HCT116 (cell line): ENCODE measurements at regions not wholly inside any gene's neighbourhood (a gene's known extent, or its start where the extent isn't known, plus 50 kb on each side); places are given as distances from the start of the nearest gene placed in this dataset.

ENCODE experiments used
- ATAC-seq: fragments of 200-7000 bp; cut with Tn5 transposase; 2 replicates; pipeline ENCODE4 v1.9.1; 2020; ENCODE audit warnings: mild to moderate bottlenecking, moderate library complexity
- BruUV-seq: library from RNA; stranded (reverse); fragments of 400-500 nt; replicated peaks from 2 replicates; lab custom pipeline; 2021; lab: Mats Ljungman, UMichigan
- CTCF ChIA-PET: fragments of 300-600 bp; sonication (Branson Sonifier 250); formaldehyde crosslinking; loops from one replicate; lab custom pipeline; 2021; ENCODE audit warnings: antibody characterized with exemption; lab: Charles Lee
- POLR2A ChIA-PET: fragments of 300-600, 350-600 bp; sonication (Branson Sonifier 250); formaldehyde crosslinking; loops from one replicate; lab custom pipeline; 2021; ENCODE audit warnings: antibody characterized with exemption; lab: Charles Lee
- RAD21 ChIA-PET, 2 experiments: fragments of 300-600 bp; sonication (Branson Sonifier 250); formaldehyde crosslinking; loops; one replicate each; lab custom pipeline; 2023; ENCODE audit warnings: low total read pairs in 2 of 2; ENCODE audit not compliant: uncharacterized antibody in 2 of 2, unreplicated experiment in 2 of 2, low non-redundant PET in 1 of 2; lab: Charles Lee
- DNase-seq: peaks from one replicate; pipeline ENCODE4 v3.0.0-alpha.2; 2010; ENCODE audit warnings: low read depth, low spot score
- H2AFZ ChIP-seq: fragments of 200-600 bp; shearing (Covaris generic), sonication (generic); 2 replicates; pipeline ENCODE4 v1.6.1; 2017; ENCODE audit warnings: low read depth, mixed run types, mixed read lengths, antibody characterized with exemption, low read length; ENCODE audit not compliant: poor library complexity, severe bottlenecking
- H3K27ac ChIP-seq: 2 replicates; pipeline ENCODE4 v1.5.1; 2012; ENCODE audit warnings: low read depth, low read length
- H3K27me3 ChIP-seq: fragments of 200-600 bp; sonication (generic); 2 replicates; pipeline ENCODE4 v1.6.1; 2016; ENCODE audit warnings: mixed run types, low read length, mixed read lengths; ENCODE audit not compliant: insufficient read depth
- H3K36me3 ChIP-seq, 2 experiments: fragments of 200-500 bp in 1 of 2; fragments of 200-600 bp in 1 of 2; sonication (Bioruptor generic) in 1 of 2; sonication (generic) in 1 of 2; 2 replicates each; pipeline versions ENCODE4 v1.5.1 to v1.6.1; 2014 to 2016; ENCODE audit warnings: low read length in 2 of 2, inconsistent platforms in 1 of 2, mixed read lengths in 1 of 2, mixed run types in 1 of 2; ENCODE audit not compliant: insufficient read depth in 2 of 2, control insufficient read depth in 1 of 2
- H3K4me1 ChIP-seq, 2 experiments: fragments of 200-600 bp in 1 of 2; sonication (generic) in 1 of 2; 2 replicates each; pipeline versions ENCODE4 v1.5.1 to v1.6.1; 2012 to 2017; ENCODE audit warnings: low read length in 2 of 2, inconsistent platforms in 1 of 2, mild to moderate bottlenecking in 1 of 2, mixed read lengths in 1 of 2, mixed run types in 1 of 2, moderate library complexity in 1 of 2; ENCODE audit not compliant: insufficient read depth in 2 of 2, control insufficient read depth in 1 of 2
- H3K4me2 ChIP-seq: fragments of 200-600 bp; sonication (generic); 2 replicates; pipeline ENCODE4 v1.6.1; 2017; ENCODE audit warnings: mixed run types, low read length, mixed read lengths
- H3K4me3 ChIP-seq, 2 experiments: fragments of 200-600 bp in 1 of 2; sonication (generic) in 1 of 2; replicated peaks in 1 of 2; 2 replicates each; pipeline ENCODE4 v1.5.1; 2011 to 2016; ENCODE audit warnings: low read length in 2 of 2, control low read depth in 1 of 2, low read depth in 1 of 2, mild to moderate bottlenecking in 1 of 2, mixed read lengths in 1 of 2, mixed run types in 1 of 2
- H3K79me2 ChIP-seq: fragments of 200-600 bp; sonication (generic); 2 replicates; pipeline ENCODE4 v1.6.1; 2017; ENCODE audit warnings: mild to moderate bottlenecking, mixed run types, low read length, moderate library complexity, mixed read lengths; ENCODE audit not compliant: insufficient read depth
- H3K9ac ChIP-seq: fragments of 200-600 bp; sonication (generic); 2 replicates; pipeline ENCODE4 v1.6.1; 2016; ENCODE audit warnings: low read length, mixed read lengths
- H3K9me2 ChIP-seq: fragments of 200-600 bp; sonication (generic), shearing (Covaris generic); 2 replicates; pipeline ENCODE4 v1.6.1; 2017; ENCODE audit warnings: mixed run types, mild to moderate bottlenecking, moderate library complexity; ENCODE audit not compliant: insufficient read depth
- H3K9me3 ChIP-seq, 2 experiments: fragments of 200-500 bp in 1 of 2; fragments of 200-600 bp in 1 of 2; sonication (Bioruptor generic) in 1 of 2; sonication (generic) in 1 of 2; 2 replicates each; pipeline ENCODE4 v1.6.1; 2014 to 2017; ENCODE audit warnings: low read length in 2 of 2, mixed read lengths in 2 of 2, inconsistent platforms in 1 of 2, low read depth in 1 of 2, mild to moderate bottlenecking in 1 of 2, mixed run types in 1 of 2, moderate library complexity in 1 of 2; ENCODE audit not compliant: control insufficient read depth in 1 of 2, insufficient read depth in 1 of 2
- H4K20me1 ChIP-seq: fragments of 200-600 bp; sonication (generic), shearing (Covaris generic); 2 replicates; pipeline ENCODE4 v1.6.1; 2017; ENCODE audit warnings: mixed run types, mild to moderate bottlenecking, moderate library complexity; ENCODE audit not compliant: insufficient read depth
- ATF3 ChIP-seq: IDR thresholded peaks from 2 replicates; pipeline ENCODE4 v1.6.1; 2012
- CBX3 ChIP-seq: IDR thresholded peaks from 2 replicates; pipeline ENCODE4 v1.6.1; 2012; ENCODE audit warnings: low read depth
- CEBPB ChIP-seq: IDR thresholded peaks from 2 replicates; pipeline ENCODE4 v1.6.1; 2012; ENCODE audit warnings: low read depth
- EZH2 ChIP-seq: fragments of 200-600 bp; sonication (generic); IDR thresholded peaks from 2 replicates; pipeline ENCODE4 v1.6.1; 2017; ENCODE audit warnings: antibody characterized with exemption, mixed run types
- EZH2phosphoT487 ChIP-seq: fragments of 200-600 bp; IDR thresholded peaks from 2 replicates; pipeline ENCODE4 v1.6.1; 2018; ENCODE audit warnings: antibody characterized with exemption, borderline replicate concordance
- POLR2AphosphoS5 ChIP-seq: IDR thresholded peaks from 2 replicates; pipeline ENCODE4 v1.6.1; 2011; ENCODE audit warnings: mild to moderate bottlenecking, low read depth, low read length, moderate library complexity
- RAD21 ChIP-seq: IDR thresholded peaks from 2 replicates; pipeline ENCODE4 v1.6.1; 2012; ENCODE audit warnings: low read depth, mild to moderate bottlenecking
- REST ChIP-seq: IDR thresholded peaks from 2 replicates; pipeline ENCODE4 v1.6.1; 2012; ENCODE audit warnings: low read depth
- SIN3A ChIP-seq: IDR thresholded peaks from 2 replicates; pipeline ENCODE4 v1.6.1; 2012; ENCODE audit warnings: low read depth
- SP1 ChIP-seq: IDR thresholded peaks from 2 replicates; pipeline ENCODE4 v1.6.1; 2012; ENCODE audit warnings: low read depth
- SRF ChIP-seq: IDR thresholded peaks from 2 replicates; pipeline ENCODE4 v1.6.1; 2012; ENCODE audit warnings: low read depth
- ZBTB33 ChIP-seq: IDR thresholded peaks from 2 replicates; pipeline ENCODE4 v1.6.1; 2011; ENCODE audit warnings: mild to moderate bottlenecking, low read length, moderate library complexity; ENCODE audit not compliant: insufficient replicate concordance; ENCODE audit errors: extremely low read depth
- ZFX ChIP-seq: fragments of 450-650 bp; IDR thresholded peaks from 2 replicates; pipeline ENCODE4 v1.6.1; 2017
- ZNF274 ChIP-seq: fragments of 200-500 bp; sonication (Bioruptor generic); IDR thresholded peaks from 2 replicates; pipeline ENCODE4 v1.6.1; 2014; ENCODE audit warnings: mild to moderate bottlenecking, low read depth, low read length, inconsistent platforms
- intact Hi-C: fragments of 100-400 bp; cut with micrococcal nuclease; formaldehyde crosslinking; loops from 2 replicates; pipeline ENCODE4 v1.10.0; 2022

GRCh38 chr2:176669398-176670174 is 400.3 kb downstream of the MTX2 start:
- peaks cover 58% of the 10 kb centered on the region for H3K27me3 ChIP-seq
- intact Hi-C loops, result no loop called here
- no peaks in the 10 kb centered on the region for H3K36me3 ChIP-seq
- no peaks in the 10 kb centered on the region for H4K20me1 ChIP-seq
- CTCF ChIA-PET, result interaction anchor here (3.6 to 7.7 kb wide), 2 partner anchors 16 kb away, joined by 28 to 66 read pairs; no protein-coding TSS in a partner anchor
- POLR2A ChIA-PET, result no interaction called here
- no peaks in the 10 kb centered on the region for H3K4me1 ChIP-seq
- H3K4me2 ChIP-seq, result no peak overlapping the region
- no peak overlapping the region for H3K9ac ChIP-seq
- no peak overlapping the region for H3K27ac ChIP-seq
- H3K9me3 ChIP-seq, result no peaks in the 10 kb centered on the region
- BruUV-seq, result no TSS peak
- H2AFZ ChIP-seq, result no peak overlapping the region
- H3K4me3 ChIP-seq, result no peak overlapping the region
- ATAC-seq, result no peak
- RAD21 ChIA-PET, result no interaction called here
- TF ChIP-seq ZNF274 (no peak), ZBTB33 (no peak), ATF3 (no peak), RAD21 (no peak), ZFX (no peak), POLR2AphosphoS5 (no peak), CBX3 (no peak), CEBPB (no peak), EZH2 (no peak), SIN3A (no peak), REST (no peak), SRF (no peak), EZH2phosphoT487 (no peak), SP1 (no peak)
- H3K79me2 ChIP-seq, result no peaks in the 10 kb centered on the region
- no peak for DNase-seq
- no peaks in the 10 kb centered on the region for H3K9me2 ChIP-seq
